IMR-90 (cell line): ENCODE measurements at regions not wholly inside any gene's neighbourhood (a gene's known extent, or its start where the extent isn't known, plus 50 kb on each side); places are given as distances from the start of the nearest gene placed in this dataset.

Source experiments
- ATAC-seq: fragments of 200-7000 bp; cut with Tn5 transposase; 2 replicates; pipeline ENCODE4 v1.9.1; 2020; ENCODE audit warnings: low read depth, mild to moderate bottlenecking, moderate library complexity
- BruUV-seq: library from RNA; stranded (reverse); fragments of 400-500 nt; replicated peaks from 2 replicates; lab custom pipeline; 2021; lab: Mats Ljungman, UMichigan
- CTCF ChIA-PET: fragments of 300-600 bp; formaldehyde crosslinking; extraction: SDS; loops from one replicate; lab custom pipeline; 2021; ENCODE audit warnings: antibody characterized with exemption; lab: Yijun Ruan, JAX
- POLR2A ChIA-PET: fragments of 300-600 bp; sonication (Branson Sonifier 250); formaldehyde crosslinking; loops from one replicate; lab custom pipeline; 2022; ENCODE audit warnings: antibody characterized with exemption; ENCODE audit not compliant: unreplicated experiment; lab: Charles Lee
- DNase-seq: peaks from one replicate; pipeline ENCODE4 v3.0.0; 2013
- H2AFZ ChIP-seq: replicated peaks from 2 replicates; pipeline ENCODE3; 2013; ENCODE audit warnings: low read length, mild to moderate bottlenecking; ENCODE audit not compliant: poor library complexity
- H2AK5ac ChIP-seq: 2 replicates; pipeline ENCODE4 v1.6.1; 2013; ENCODE audit warnings: low read depth, low read length, inconsistent platforms
- H2AK9ac ChIP-seq: replicated peaks from 2 replicates; pipeline ENCODE3; 2013; ENCODE audit warnings: mild to moderate bottlenecking, low read depth, low read length, moderate library complexity; ENCODE audit not compliant: poor library complexity
- H2BK120ac ChIP-seq: 2 replicates; pipeline ENCODE4 v1.6.1; 2013; ENCODE audit warnings: low read depth, low read length, inconsistent platforms
- H2BK15ac ChIP-seq: 3 replicates; pipeline ENCODE4 v1.6.1; 2013; ENCODE audit warnings: low read depth, low read length, inconsistent platforms
- H2BK20ac ChIP-seq: 2 replicates; pipeline ENCODE4 v1.6.1; 2013; ENCODE audit warnings: low read depth, mild to moderate bottlenecking, inconsistent platforms, low read length, moderate library complexity
- H2BK5ac ChIP-seq: 2 replicates; pipeline ENCODE4 v1.6.1; 2013; ENCODE audit warnings: mild to moderate bottlenecking, low read depth, low read length, inconsistent platforms; ENCODE audit not compliant: poor library complexity, severe bottlenecking
- H3K14ac ChIP-seq: replicated peaks from 2 replicates; pipeline ENCODE4 v1.6.1; 2013; ENCODE audit warnings: low read depth, low read length, inconsistent platforms
- H3K18ac ChIP-seq: 2 replicates; pipeline ENCODE4 v1.6.1; 2013; ENCODE audit warnings: low read depth, low read length, control low read depth
- H3K23ac ChIP-seq: 2 replicates; pipeline ENCODE4 v1.6.1; 2013; ENCODE audit warnings: low read depth, low read length, inconsistent platforms
- H3K27ac ChIP-seq: 2 replicates; pipeline ENCODE4 v1.5.1; 2013; ENCODE audit warnings: mild to moderate bottlenecking, control low read depth, low read length; ENCODE audit not compliant: insufficient read depth
- H3K27me3 ChIP-seq: 2 replicates; pipeline ENCODE4 v1.6.1; 2013; ENCODE audit warnings: low read length; ENCODE audit not compliant: control insufficient read depth, insufficient read depth
- H3K36me3 ChIP-seq: 2 replicates; pipeline ENCODE4 v1.6.1; 2013; ENCODE audit warnings: low read length, mixed read lengths; ENCODE audit not compliant: control insufficient read depth, insufficient read depth
- H3K4ac ChIP-seq: 2 replicates; pipeline ENCODE4 v1.6.1; 2013; ENCODE audit warnings: low read depth, low read length, inconsistent platforms
- H3K4me1 ChIP-seq: 2 replicates; pipeline ENCODE4 v1.6.1; 2013; ENCODE audit warnings: low read length, mixed read lengths; ENCODE audit not compliant: control insufficient read depth, insufficient read depth
- H3K4me2 ChIP-seq: 2 replicates; pipeline ENCODE4 v1.6.1; 2013; ENCODE audit warnings: low read depth, mild to moderate bottlenecking, control low read depth, low read length, moderate library complexity
- H3K4me3 ChIP-seq: 2 replicates; pipeline ENCODE4 v1.5.1; 2013; ENCODE audit warnings: low read depth, mild to moderate bottlenecking, control low read depth, low read length, moderate library complexity; ENCODE audit not compliant: insufficient read depth
- H3K56ac ChIP-seq: 2 replicates; pipeline ENCODE4 v1.6.1; 2013; ENCODE audit warnings: low read length, inconsistent platforms; ENCODE audit not compliant: insufficient read depth; ENCODE audit errors: extremely low read depth
- H3K79me1 ChIP-seq, 2 experiments: 2 replicates each; pipeline ENCODE4 v1.6.1; 2013; ENCODE audit warnings: low read length in 2 of 2, inconsistent platforms in 1 of 2, low read depth in 1 of 2
- H3K9ac ChIP-seq: 2 replicates; pipeline ENCODE4 v1.6.1; 2013; ENCODE audit warnings: low read depth, low read length, control low read depth
- H3K9me1 ChIP-seq: 2 replicates; pipeline ENCODE4 v1.6.1; 2013; ENCODE audit warnings: low read length, inconsistent platforms; ENCODE audit not compliant: insufficient read depth
- H3K9me3 ChIP-seq: 2 replicates; pipeline ENCODE4 v1.6.1; 2013; ENCODE audit warnings: low read length; ENCODE audit not compliant: control insufficient read depth, insufficient read depth
- H4K20me1 ChIP-seq: 2 replicates; pipeline ENCODE4 v1.6.1; 2013; ENCODE audit warnings: low read length, inconsistent platforms; ENCODE audit not compliant: insufficient read depth
- H4K5ac ChIP-seq: 2 replicates; pipeline ENCODE4 v1.6.1; 2013; ENCODE audit warnings: mild to moderate bottlenecking, low read depth, low read length, control low read depth
- H4K8ac ChIP-seq, 2 experiments: 2 replicates each; pipeline ENCODE4 v1.6.1; 2013; ENCODE audit warnings: low read depth in 2 of 2, low read length in 2 of 2, control low read depth in 1 of 2, inconsistent platforms in 1 of 2
- H4K91ac ChIP-seq: 2 replicates; pipeline ENCODE4 v1.6.1; 2013; ENCODE audit warnings: low read depth, low read length, inconsistent platforms; ENCODE audit not compliant: insufficient read depth
- MXI1 ChIP-seq: IDR thresholded peaks from 2 replicates; pipeline ENCODE4 v1.6.1; 2012; ENCODE audit warnings: low read depth, mild to moderate bottlenecking, low read length, moderate library complexity, borderline replicate concordance
- WGBS, 2 experiments: methylation state at CpG; one replicate each; pipeline versions ENCODE4 v1.1.5 to v1.1.7; 2013; ENCODE audit warnings: missing lambda C conversion rate in 2 of 2; ENCODE audit not compliant: insufficient read length in 1 of 2; ENCODE audit errors: extremely low coverage in 2 of 2; 5-methylcytosine and 5-hydroxymethylcytosine counted together
- dilution Hi-C: fragments of 300-500 bp; cut with HindIII; formaldehyde crosslinking; loops from one replicate; pipeline ENCODE4 v1.14.3; 2018; ENCODE audit warnings: low sequenced_read_pairs; ENCODE audit not compliant: unreplicated experiment
- in situ Hi-C: fragments of 300-500 bp; cut with MboI; formaldehyde crosslinking; loops from 3 replicates; pipeline ENCODE4 v1.14.3; 2019; ENCODE audit warnings: low sequenced_read_pairs, inconsistent platforms, mixed read lengths
- intact Hi-C: fragments of 100-400 bp; cut with micrococcal nuclease; formaldehyde crosslinking; loops from 2 replicates; pipeline ENCODE4 v1.10.0; 2022

DNA sequence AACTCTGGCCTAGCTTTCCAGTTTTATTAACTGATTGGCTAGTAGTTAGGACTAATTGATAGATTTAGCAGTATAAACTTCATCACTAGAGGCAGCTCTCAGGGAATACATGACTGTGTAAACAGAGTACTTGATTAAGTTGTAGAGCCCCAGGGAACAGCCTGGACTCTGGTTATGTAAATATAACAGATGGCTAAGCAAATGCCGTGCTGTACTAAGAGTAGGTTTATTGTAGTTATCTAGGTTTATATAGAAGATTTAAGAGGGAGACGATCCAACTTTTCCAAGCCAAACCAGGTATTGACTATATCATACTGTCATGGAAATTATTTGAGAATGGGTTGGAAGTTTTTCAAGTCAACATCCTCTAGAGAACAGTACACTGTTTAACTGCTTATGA is 463.4 kb upstream of the GRID2 start:
- H3K4me1 ChIP-seq: no peaks in the 10 kb centered on the region
- H2BK5ac ChIP-seq: no peak overlapping the region
- H2BK15ac ChIP-seq: no peak overlapping the region
- intact Hi-C loops: no loop called here
- H4K20me1 ChIP-seq: no peaks in the 10 kb centered on the region
- ChIA-PET POLR2A (no interaction called here), CTCF (no interaction called here)
- H3K18ac ChIP-seq: no peak overlapping the region
- H2AFZ ChIP-seq: no peak overlapping the region
- no peaks in the 10 kb centered on the region for H3K9me1 ChIP-seq
- dilution Hi-C loops: no loop called here
- no peak overlapping the region for H3K4me3 ChIP-seq
- H2AK9ac ChIP-seq: no peak overlapping the region
- H3K4me2 ChIP-seq: no peak overlapping the region
- no peak overlapping the region for H4K91ac ChIP-seq
- no peaks in the 10 kb centered on the region for H3K36me3 ChIP-seq
- H3K14ac ChIP-seq: no peak overlapping the region
- H3K27me3 ChIP-seq: no peaks in the 10 kb centered on the region
- H4K8ac ChIP-seq: no peak overlapping the region
- TF ChIP-seq MXI1: no peak
- H3K23ac ChIP-seq: no peak overlapping the region
- H3K56ac ChIP-seq: no peak overlapping the region
- H2AK5ac ChIP-seq: no peak overlapping the region
- no peak overlapping the region for H3K27ac ChIP-seq
- no peak overlapping the region for H3K9ac ChIP-seq
- no peak for ATAC-seq
- no peaks in the 10 kb centered on the region for H3K79me1 ChIP-seq
- no peak overlapping the region for H2BK120ac ChIP-seq
- no TSS peak for BruUV-seq
- H4K5ac ChIP-seq: no peak overlapping the region
- WGBS, 2 experiments: no CpG with 5 or more reads among the region's 2 CpGs
- no peak overlapping the region for H2BK20ac ChIP-seq
- H3K9me3 ChIP-seq: no peaks in the 10 kb centered on the region
- H3K4ac ChIP-seq: no peak overlapping the region
- in situ Hi-C loops: no loop called here
- no peak for DNase-seq
